A673 (cell line): ENCODE measurements at regions not wholly inside any gene's neighbourhood (a gene's known extent, or its start where the extent isn't known, plus 50 kb on each side); places are given as distances from the start of the nearest gene placed in this dataset.

Experiments
- CTCF ChIP-seq: fragments of 300-800, 200-600 bp; sonication (generic); conservative IDR thresholded peaks from 2 replicates; pipeline ENCODE4 v1.5.1; 2017; ENCODE audit warnings: low read depth, mild to moderate bottlenecking, antibody characterized with exemption, low read length, moderate library complexity, mixed read lengths
- EZH2 ChIP-seq: fragments of 200-600 bp; sonication (generic); IDR thresholded peaks from 2 replicates; pipeline ENCODE4 v1.6.1; 2017; ENCODE audit warnings: borderline replicate concordance, low read depth, mild to moderate bottlenecking, mixed read lengths, antibody characterized with exemption, low read length; ENCODE audit not compliant: poor library complexity, severe bottlenecking

GRCh38 chr2:122543815-122544214 lies 788.4 kb downstream of the TSN start:
- TF ChIP-seq CTCF (no peak), EZH2 (no peak)
